OCI-LY1 (cell line): ENCODE measurements at regions not wholly inside any gene's neighbourhood (a gene's known extent, or its start where the extent isn't known, plus 50 kb on each side); places are given as distances from the start of the nearest gene placed in this dataset.

ENCODE experiments used
- H2AFZ ChIP-seq: fragments of 200-600 bp; sonication (generic), shearing (Covaris generic); 2 replicates; pipeline ENCODE4 v1.6.0; 2014; ENCODE audit warnings: antibody characterized with exemption, mild to moderate bottlenecking, low read length
- H3F3A ChIP-seq: fragments of 200-600 bp; sonication (generic), shearing (Covaris generic); 2 replicates; pipeline ENCODE4 v1.6.0; 2014; ENCODE audit warnings: mild to moderate bottlenecking, antibody characterized with exemption, low read length, moderate library complexity; ENCODE audit not compliant: insufficient read depth
- H3K27ac ChIP-seq: fragments of 200-600 bp; sonication (generic); 2 replicates; pipeline ENCODE4 v1.5.1; 2014; ENCODE audit warnings: low read length, mixed run types, mild to moderate bottlenecking, low read depth; ENCODE audit not compliant: poor library complexity, severe bottlenecking
- H3K27me3 ChIP-seq: fragments of 200-600 bp; sonication (generic); 2 replicates; pipeline ENCODE4 v1.6.0; 2014; ENCODE audit warnings: antibody characterized with exemption, mild to moderate bottlenecking, low read length, moderate library complexity; ENCODE audit not compliant: insufficient read depth
- H3K36me3 ChIP-seq: fragments of 200-600 bp; sonication (generic); 2 replicates; pipeline ENCODE4 v1.6.1; 2014; ENCODE audit warnings: mild to moderate bottlenecking, antibody characterized with exemption, low read length, moderate library complexity, mixed read lengths; ENCODE audit not compliant: insufficient read depth
- H3K4me1 ChIP-seq: fragments of 200-600 bp; sonication (generic); 2 replicates; pipeline ENCODE4 v1.5.1; 2014; ENCODE audit warnings: mild to moderate bottlenecking, low read length, moderate library complexity; ENCODE audit not compliant: insufficient read depth, severe bottlenecking
- H3K4me2 ChIP-seq: fragments of 200-600 bp; sonication (generic), shearing (Covaris generic); 2 replicates; pipeline ENCODE4 v1.6.1; 2014; ENCODE audit warnings: low read length
- H3K4me3 ChIP-seq: fragments of 200-600 bp; sonication (generic); 2 replicates; pipeline ENCODE4 v1.5.1; 2014; ENCODE audit warnings: low read length, low read depth, mild to moderate bottlenecking, mixed read lengths; ENCODE audit not compliant: poor library complexity, severe bottlenecking
- H3K79me2 ChIP-seq: fragments of 200-600 bp; shearing (Covaris generic); 2 replicates; pipeline ENCODE4 v1.6.1; 2016; ENCODE audit warnings: mixed run types, low read length, mixed read lengths; ENCODE audit not compliant: insufficient read depth
- H3K9ac ChIP-seq: fragments of 200-600 bp; sonication (generic), shearing (Covaris generic); 2 replicates; pipeline ENCODE4 v1.6.1; 2014; ENCODE audit warnings: mild to moderate bottlenecking, low read length, mixed read lengths
- H3K9me2 ChIP-seq: fragments of 200-600 bp; sonication (generic), shearing (Covaris generic); 2 replicates; pipeline ENCODE4 v1.6.1; 2014; ENCODE audit warnings: low read depth, mild to moderate bottlenecking, low read length, mixed read lengths
- H3K9me3 ChIP-seq: fragments of 200-600 bp; shearing (Covaris generic); 2 replicates; pipeline ENCODE4 v1.6.1; 2014; ENCODE audit warnings: low read length, mixed read lengths
- H4K20me1 ChIP-seq: fragments of 200-600 bp; sonication (generic), shearing (Covaris generic); 2 replicates; pipeline ENCODE4 v1.6.0; 2016; ENCODE audit warnings: mild to moderate bottlenecking, low read length; ENCODE audit not compliant: insufficient read depth
- EZH2 ChIP-seq: fragments of 200-600 bp; sonication (generic), shearing (Covaris generic); IDR thresholded peaks from 2 replicates; pipeline ENCODE4 v1.8.0; 2017; ENCODE audit warnings: borderline replicate concordance, mixed run types, mild to moderate bottlenecking, antibody characterized with exemption, low read length, moderate library complexity, mixed read lengths
- TF ChIP-seq, protein P1 (sequence below): fragments of 200-600 bp; sonication (generic), shearing (Covaris generic); IDR thresholded peaks from 2 replicates; pipeline ENCODE4 v1.5.1; 2017; ENCODE audit warnings: mild to moderate bottlenecking, antibody characterized with exemption, low read length, moderate library complexity, mixed read lengths

DNA sequence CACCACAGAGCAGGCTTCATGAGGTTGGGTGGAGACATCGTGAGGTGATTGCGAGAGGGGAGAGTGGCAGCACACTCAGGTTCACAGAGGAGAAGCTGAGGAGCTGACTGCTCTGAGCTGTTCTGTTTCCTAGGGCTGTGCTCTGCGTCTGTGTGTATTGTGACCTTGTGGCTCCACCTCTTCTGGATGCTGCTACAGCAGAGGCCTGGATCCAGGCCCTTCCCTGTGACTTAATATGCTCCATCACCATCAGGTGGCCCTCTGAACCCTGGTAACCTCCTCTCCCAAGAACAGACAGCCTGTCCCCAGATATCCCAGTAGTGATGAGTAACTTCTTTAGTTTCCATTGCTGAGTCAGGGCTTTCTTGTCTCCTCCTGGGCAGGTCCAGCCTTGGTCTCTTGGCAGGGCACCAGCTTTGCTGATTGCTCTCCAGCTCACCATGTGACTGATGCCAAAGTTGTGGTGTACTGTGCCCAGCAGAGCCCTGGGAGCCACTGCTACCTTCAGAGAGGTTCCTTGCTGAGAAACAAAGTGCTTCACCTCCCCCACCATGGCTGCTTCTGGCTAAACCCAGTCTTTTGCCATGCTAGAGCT, 212.8 kb upstream of the CHD1 start:
- Histone ChIP-seq H2AFZ (no peak overlapping the region), H3K9me3 (no peaks in the 10 kb centered on the region), H3K4me1 (no peaks in the 10 kb centered on the region), H3K4me3 (no peak overlapping the region), H3K27ac (no peak overlapping the region), H3K36me3 (no peaks in the 10 kb centered on the region), H3K9me2 (no peaks in the 10 kb centered on the region), H3K9ac (no peak overlapping the region), H3F3A (no peaks in the 10 kb centered on the region), H3K79me2 (no peaks in the 10 kb centered on the region), H3K4me2 (no peak overlapping the region), H3K27me3 (no peaks in the 10 kb centered on the region), H4K20me1 (no peaks in the 10 kb centered on the region)
- TF ChIP-seq, protein P1, sequence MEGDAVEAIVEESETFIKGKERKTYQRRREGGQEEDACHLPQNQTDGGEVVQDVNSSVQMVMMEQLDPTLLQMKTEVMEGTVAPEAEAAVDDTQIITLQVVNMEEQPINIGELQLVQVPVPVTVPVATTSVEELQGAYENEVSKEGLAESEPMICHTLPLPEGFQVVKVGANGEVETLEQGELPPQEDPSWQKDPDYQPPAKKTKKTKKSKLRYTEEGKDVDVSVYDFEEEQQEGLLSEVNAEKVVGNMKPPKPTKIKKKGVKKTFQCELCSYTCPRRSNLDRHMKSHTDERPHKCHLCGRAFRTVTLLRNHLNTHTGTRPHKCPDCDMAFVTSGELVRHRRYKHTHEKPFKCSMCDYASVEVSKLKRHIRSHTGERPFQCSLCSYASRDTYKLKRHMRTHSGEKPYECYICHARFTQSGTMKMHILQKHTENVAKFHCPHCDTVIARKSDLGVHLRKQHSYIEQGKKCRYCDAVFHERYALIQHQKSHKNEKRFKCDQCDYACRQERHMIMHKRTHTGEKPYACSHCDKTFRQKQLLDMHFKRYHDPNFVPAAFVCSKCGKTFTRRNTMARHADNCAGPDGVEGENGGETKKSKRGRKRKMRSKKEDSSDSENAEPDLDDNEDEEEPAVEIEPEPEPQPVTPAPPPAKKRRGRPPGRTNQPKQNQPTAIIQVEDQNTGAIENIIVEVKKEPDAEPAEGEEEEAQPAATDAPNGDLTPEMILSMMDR = no peak
- TF ChIP-seq EZH2 = no peak

DNA sequence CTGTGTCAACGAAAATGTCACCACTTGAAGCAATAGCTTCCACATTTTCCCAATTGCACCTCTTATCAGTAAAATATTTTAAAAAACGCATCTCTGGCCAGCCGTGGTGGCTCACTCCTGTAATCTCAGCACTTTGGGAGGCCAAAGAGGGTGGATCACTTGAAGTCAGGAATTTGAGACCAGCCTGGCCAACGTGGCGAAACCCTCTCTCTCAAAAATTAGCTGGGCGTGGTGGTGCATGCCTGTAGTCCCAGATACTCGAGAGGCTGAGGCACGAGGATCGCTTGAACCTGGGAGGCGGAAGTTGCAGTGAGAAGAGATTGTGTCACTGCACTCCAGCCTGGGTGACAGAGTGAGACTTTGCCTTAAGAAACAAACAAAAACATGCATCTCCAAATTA, 210.1 kb upstream of the CHD1 start:
- H3K4me1 ChIP-seq = no peaks in the 10 kb centered on the region
- no peaks in the 10 kb centered on the region for H3F3A ChIP-seq
- H3K27ac ChIP-seq = no peak overlapping the region
- H3K4me3 ChIP-seq = no peak overlapping the region
- no peaks in the 10 kb centered on the region for H3K36me3 ChIP-seq
- no peaks in the 10 kb centered on the region for H4K20me1 ChIP-seq
- H2AFZ ChIP-seq = no peak overlapping the region
- H3K9ac ChIP-seq = no peak overlapping the region
- H3K79me2 ChIP-seq = no peaks in the 10 kb centered on the region
- TF ChIP-seq EZH2 = no peak
- TF ChIP-seq, protein P1 = no peak
- no peaks in the 10 kb centered on the region for H3K9me3 ChIP-seq
- no peak overlapping the region for H3K4me2 ChIP-seq
- H3K9me2 ChIP-seq = no peaks in the 10 kb centered on the region
- no peaks in the 10 kb centered on the region for H3K27me3 ChIP-seq

DNA sequence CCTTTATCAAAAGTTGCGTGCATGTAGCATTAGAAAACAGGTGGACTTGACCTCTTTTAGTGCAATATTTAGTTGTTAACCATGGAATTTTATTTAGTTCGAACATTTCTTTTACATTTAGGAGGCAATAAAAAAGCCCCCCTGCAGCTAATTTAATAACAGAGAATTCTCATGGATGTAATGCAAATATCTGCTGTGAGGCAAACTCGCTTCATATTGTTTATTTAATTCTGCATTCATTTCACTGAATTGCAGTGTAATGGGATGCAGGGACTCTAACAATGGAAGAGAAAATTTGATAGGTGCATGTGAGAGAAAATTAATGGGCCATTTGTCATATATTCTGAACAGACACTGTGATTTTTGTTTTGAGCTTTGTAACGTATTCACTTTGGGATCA, 205.1 kb upstream of the CHD1 start:
- Histone ChIP-seq H3K9me2 (no peaks in the 10 kb centered on the region), H3K27me3 (no peaks in the 10 kb centered on the region), H2AFZ (no peak overlapping the region), H3K9ac (no peak overlapping the region), H3K9me3 (no peaks in the 10 kb centered on the region), H3K79me2 (no peaks in the 10 kb centered on the region), H3K36me3 (no peaks in the 10 kb centered on the region), H3K4me3 (no peak overlapping the region), H3K4me1 (no peaks in the 10 kb centered on the region), H3K27ac (no peak overlapping the region), H3K4me2 (no peak overlapping the region), H4K20me1 (no peaks in the 10 kb centered on the region), H3F3A (no peaks in the 10 kb centered on the region)
- TF ChIP-seq, protein P1 = no peak
- no peak for TF ChIP-seq EZH2
